ENCODE measurements at regions not wholly inside any gene's neighbourhood (a gene's known extent, or its start where the extent isn't known, plus 50 kb on each side); places are given as distances from the start of the nearest gene placed in this dataset.

DNA sequence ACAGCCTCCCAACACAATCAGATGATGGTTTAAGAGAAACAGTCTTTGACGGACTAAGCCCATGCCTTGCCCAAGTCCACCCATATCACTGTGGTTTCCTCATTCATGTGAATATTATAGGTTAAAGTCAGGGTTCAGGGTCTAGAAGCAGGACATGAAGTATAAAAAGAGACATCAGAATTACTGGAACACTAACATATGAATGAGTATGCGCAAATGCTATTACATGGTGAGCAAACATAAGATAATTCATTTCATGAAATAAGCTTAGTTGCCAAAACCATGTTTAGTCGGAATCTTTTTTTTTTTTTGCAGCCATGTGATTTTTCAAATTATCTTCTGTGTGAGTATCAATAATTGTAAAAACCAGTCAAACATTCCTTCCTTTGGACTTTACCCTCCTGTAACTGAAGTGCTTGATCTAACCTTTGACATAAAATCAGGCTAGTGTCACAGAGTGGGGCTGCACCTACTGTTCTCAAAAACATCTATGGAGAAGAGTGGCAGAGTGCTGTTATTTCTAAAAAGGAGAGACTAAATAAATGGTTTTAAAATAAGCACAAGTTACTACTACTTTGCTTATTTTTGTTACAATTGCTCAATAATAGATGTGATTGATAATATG lies 84.9 kb upstream of the NRIP1 start:
- no peak for DNase-seq (ENCODE audit: low read depth in 2 of 2)
- TF ChIP-seq, protein P1, sequence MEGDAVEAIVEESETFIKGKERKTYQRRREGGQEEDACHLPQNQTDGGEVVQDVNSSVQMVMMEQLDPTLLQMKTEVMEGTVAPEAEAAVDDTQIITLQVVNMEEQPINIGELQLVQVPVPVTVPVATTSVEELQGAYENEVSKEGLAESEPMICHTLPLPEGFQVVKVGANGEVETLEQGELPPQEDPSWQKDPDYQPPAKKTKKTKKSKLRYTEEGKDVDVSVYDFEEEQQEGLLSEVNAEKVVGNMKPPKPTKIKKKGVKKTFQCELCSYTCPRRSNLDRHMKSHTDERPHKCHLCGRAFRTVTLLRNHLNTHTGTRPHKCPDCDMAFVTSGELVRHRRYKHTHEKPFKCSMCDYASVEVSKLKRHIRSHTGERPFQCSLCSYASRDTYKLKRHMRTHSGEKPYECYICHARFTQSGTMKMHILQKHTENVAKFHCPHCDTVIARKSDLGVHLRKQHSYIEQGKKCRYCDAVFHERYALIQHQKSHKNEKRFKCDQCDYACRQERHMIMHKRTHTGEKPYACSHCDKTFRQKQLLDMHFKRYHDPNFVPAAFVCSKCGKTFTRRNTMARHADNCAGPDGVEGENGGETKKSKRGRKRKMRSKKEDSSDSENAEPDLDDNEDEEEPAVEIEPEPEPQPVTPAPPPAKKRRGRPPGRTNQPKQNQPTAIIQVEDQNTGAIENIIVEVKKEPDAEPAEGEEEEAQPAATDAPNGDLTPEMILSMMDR (IDR thresholded peaks at IDR 0.05; ENCODE audit: low read depth, low read length), result no peak
- no peak overlapping the region for H3K4me3 ChIP-seq (replicated peaks in 1 of 2; ENCODE audit: low read depth in 2 of 2, low read length in 2 of 2)

DNA sequence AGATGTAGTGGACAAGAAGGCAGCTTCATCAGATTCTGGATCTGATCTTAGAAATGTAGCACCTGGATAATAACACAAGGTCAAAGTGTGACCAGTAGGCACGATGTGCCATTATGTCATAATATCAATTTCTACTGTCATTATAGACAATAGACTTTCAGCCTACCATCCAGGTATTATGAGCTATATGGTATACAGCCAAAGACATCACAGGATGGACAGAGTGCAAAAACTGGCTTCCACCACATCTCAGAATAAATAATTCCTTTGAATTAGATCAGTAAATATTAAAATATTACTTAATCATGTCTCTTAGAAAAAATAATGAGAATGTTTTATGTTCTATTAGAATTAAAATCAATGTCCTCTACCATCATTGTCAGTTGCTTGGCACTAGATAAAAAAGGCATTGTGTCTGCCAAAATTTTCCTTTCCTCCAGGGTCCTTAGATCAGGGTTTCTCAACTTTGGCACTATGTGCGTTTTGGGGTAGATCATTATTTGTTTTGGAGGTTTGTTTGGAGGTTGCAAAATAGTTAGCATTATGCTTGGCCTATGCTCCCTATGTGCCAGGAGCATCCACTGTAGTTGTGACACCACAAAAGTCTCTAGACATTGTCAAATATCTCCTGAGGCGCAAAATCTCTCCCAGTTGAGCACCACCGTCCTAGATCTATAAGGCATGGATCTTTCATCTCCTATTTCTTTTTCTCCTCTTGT lies 86.7 kb upstream of the NRIP1 start:
- DNase-seq (ENCODE audit: low read depth in 2 of 2), result no peak
- H3K4me3 ChIP-seq (replicated peaks in 1 of 2; ENCODE audit: low read depth in 2 of 2, low read length in 2 of 2), result no peak overlapping the region
- TF ChIP-seq, protein P1 (IDR thresholded peaks at IDR 0.05; ENCODE audit: low read depth, low read length), result no peak

DNA sequence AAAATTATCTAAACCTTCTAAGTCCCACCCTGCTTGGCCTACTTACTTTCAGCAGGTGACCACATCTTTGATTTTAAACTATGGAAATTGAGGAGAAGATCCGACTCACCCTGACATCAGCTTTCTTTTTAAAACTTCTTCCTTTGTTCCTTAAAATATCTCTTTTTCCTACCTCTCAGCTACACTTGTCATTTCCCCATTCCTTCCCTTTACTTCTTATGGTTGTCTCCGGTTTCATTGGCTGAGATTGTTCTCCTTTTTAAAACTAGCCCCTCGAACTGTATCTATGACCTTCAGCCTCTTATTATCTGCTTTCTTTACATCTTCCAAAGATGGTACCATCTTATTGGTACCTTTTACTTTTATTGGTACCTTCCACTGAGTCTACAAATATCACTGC lies 87.8 kb upstream of the NRIP1 start:
- no peak for DNase-seq (ENCODE audit: low read depth in 2 of 2)
- no peak overlapping the region for H3K4me3 ChIP-seq (replicated peaks in 1 of 2; ENCODE audit: low read depth in 2 of 2, low read length in 2 of 2)
- TF ChIP-seq, protein P1 (IDR thresholded peaks at IDR 0.05; ENCODE audit: low read depth, low read length), result no peak

DNA sequence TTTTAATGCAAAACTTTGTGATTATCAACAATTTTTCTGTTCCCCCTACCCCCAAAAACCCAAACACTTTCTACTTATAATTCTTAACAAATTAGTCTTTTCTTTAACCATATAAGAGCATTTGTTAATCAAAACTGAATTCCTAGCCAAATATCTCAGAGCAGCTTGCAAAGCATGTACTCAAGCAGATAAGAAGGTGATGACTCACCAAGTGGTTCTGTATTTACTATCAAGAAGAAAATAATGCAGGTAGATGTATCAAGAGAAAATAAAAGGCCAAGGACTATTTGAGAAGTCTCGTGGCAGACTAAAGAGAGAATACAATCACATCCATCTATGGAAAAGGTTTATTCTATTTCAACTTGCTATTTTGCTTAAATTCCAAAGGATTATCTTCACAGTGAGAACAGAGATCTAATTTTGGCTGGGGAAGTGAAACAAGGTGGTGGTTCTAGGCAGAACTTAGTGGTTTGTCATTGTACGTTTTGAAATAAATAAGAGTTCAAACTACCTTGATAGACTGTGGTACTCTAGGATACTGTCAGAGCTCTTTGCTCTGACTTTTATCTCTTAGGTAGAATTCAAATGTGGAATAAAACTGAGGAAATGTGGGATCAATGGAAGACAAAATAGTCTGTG lies 94.7 kb upstream of the NRIP1 start:
- H3K4me3 ChIP-seq (replicated peaks in 1 of 2; ENCODE audit: low read depth in 2 of 2, low read length in 2 of 2), result no peak overlapping the region
- TF ChIP-seq, protein P1 (IDR thresholded peaks at IDR 0.05; ENCODE audit: low read depth, low read length), result no peak
- DNase-seq (ENCODE audit: low read depth in 2 of 2), result peak in 1 of 2 donors; percentile 31

DNA sequence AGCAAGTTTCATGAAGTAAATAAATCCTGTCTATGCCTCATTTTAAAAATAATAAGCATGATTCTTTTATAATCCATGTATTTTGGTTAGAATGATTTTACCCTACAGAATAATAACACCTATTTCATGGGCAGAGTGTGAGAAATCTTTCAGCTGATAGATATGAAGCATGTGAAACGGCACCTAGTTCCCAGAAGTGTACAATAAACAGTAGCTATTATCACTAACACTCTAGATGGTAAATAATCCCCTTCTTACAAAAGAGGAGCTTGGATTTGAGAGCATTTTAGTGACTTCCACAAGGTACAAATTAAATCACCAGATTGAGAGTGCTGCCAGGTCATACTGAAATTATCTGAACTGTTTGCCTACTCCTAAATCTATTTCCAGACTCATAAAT lies 95.3 kb upstream of the NRIP1 start:
- no peak for DNase-seq (ENCODE audit: low read depth in 2 of 2)
- TF ChIP-seq, protein P1 (IDR thresholded peaks at IDR 0.05; ENCODE audit: low read depth, low read length), result no peak
- no peak overlapping the region for H3K4me3 ChIP-seq (replicated peaks in 1 of 2; ENCODE audit: low read depth in 2 of 2, low read length in 2 of 2)

DNA sequence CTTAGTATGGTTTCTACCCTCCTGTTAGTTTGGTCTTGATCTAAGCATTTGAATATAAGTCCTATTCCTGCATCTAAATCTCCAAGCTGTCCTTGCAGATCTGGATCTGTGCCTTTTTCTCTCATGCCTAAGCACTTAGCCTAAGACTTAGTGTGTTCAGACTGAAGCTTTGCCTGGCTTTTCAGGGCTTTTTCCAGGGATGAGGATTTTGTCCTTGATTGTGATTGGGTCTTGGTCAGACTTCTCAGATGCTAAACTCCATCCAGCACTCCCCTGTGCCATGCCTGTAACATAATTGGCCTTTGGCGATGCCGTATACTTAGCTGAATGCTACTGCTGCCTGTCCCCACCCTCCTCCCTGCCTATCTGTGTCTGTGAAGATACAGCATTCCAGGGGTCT lies 98.1 kb upstream of the NRIP1 start:
- no peak for DNase-seq (ENCODE audit: low read depth in 2 of 2)
- TF ChIP-seq, protein P1 (IDR thresholded peaks at IDR 0.05; ENCODE audit: low read depth, low read length), result no peak
- H3K4me3 ChIP-seq (replicated peaks in 1 of 2; ENCODE audit: low read depth in 2 of 2, low read length in 2 of 2), result no peak overlapping the region

Data from cardiac fibroblast (primary cell).